GM12878 (cell line): ENCODE measurements at regions not wholly inside any gene's neighbourhood (a gene's known extent, or its start where the extent isn't known, plus 50 kb on each side); places are given as distances from the start of the nearest gene placed in this dataset.

Experiments used
- ATAC-seq: fragments of 200-7000 bp; cut with Tn5 transposase; 3 replicates; pipeline ENCODE4 v1.9.1; 2020; ENCODE audit warnings: mild to moderate bottlenecking, moderate library complexity
- BruUV-seq: library from RNA; stranded (reverse); fragments of 400-500 nt; replicated peaks from 2 replicates; lab custom pipeline; 2021; lab: Mats Ljungman, UMichigan
- CTCF ChIA-PET: fragments of 300-600 bp; sonication (Branson Sonifier 250); formaldehyde crosslinking; extraction: SDS; loops from one replicate; lab custom pipeline; 2021; ENCODE audit warnings: inconsistent platforms; lab: Yijun Ruan, JAX
- POLR2A ChIA-PET: fragments of 350-600 bp; formaldehyde crosslinking; extraction: SDS; loops from one replicate; lab custom pipeline; 2021; ENCODE audit warnings: inconsistent platforms; lab: Charles Lee
- RAD21 ChIA-PET: fragments of 300-600 bp; sonication (Branson Sonifier 250); formaldehyde crosslinking; loops from one replicate; lab custom pipeline; 2023; ENCODE audit warnings: antibody characterized with exemption; ENCODE audit not compliant: unreplicated experiment; lab: Charles Lee
- SMC1A ChIA-PET: fragments of 300-600 bp; sonication (Branson Sonifier 250); formaldehyde crosslinking; loops from one replicate; lab custom pipeline; 2023; ENCODE audit not compliant: unreplicated experiment, uncharacterized antibody; lab: Charles Lee
- DNase-seq: peaks from one replicate; pipeline ENCODE4 v3.0.0-alpha.2; 2011; ENCODE audit warnings: low read depth, low spot score
- FAIRE-seq: peaks from 3 replicates; lab custom pipeline; 2011; peaks lifted over from hg19 to GRCh38; lab: Jason Lieb, UNC
- H2AFZ ChIP-seq: 2 replicates; pipeline ENCODE4 v1.6.0; 2011; ENCODE audit warnings: low read depth, low read length, control low read depth; ENCODE audit not compliant: control insufficient read depth
- H3K27ac ChIP-seq: 2 replicates; pipeline ENCODE4 v1.5.1; 2011; ENCODE audit warnings: control low read depth; ENCODE audit not compliant: control insufficient read depth, insufficient read depth
- H3K27me3 ChIP-seq, 2 experiments: replicated peaks in 1 of 2; 2 replicates each; pipeline versions ENCODE4 v1.6.0 to v1.6.1; 2011; ENCODE audit warnings: low read length in 1 of 2; ENCODE audit not compliant: control insufficient read depth in 2 of 2, insufficient read depth in 2 of 2
- H3K36me3 ChIP-seq, 2 experiments: 2 replicates each; pipeline ENCODE4 v1.5.1; 2011; ENCODE audit warnings: low read length in 1 of 2; ENCODE audit not compliant: control insufficient read depth in 2 of 2, insufficient read depth in 2 of 2
- H3K4me1 ChIP-seq: 2 replicates; pipeline ENCODE4 v1.6.1; 2011; ENCODE audit warnings: mild to moderate bottlenecking, low read length, moderate library complexity, mixed read lengths; ENCODE audit not compliant: control insufficient read depth, insufficient read depth
- H3K4me2 ChIP-seq: 2 replicates; pipeline ENCODE4 v1.6.0; 2011; ENCODE audit warnings: control low read depth; ENCODE audit not compliant: control insufficient read depth, insufficient read depth
- H3K4me3 ChIP-seq: fragments of 200-600 bp; sonication (generic); 2 replicates; pipeline ENCODE4 v1.5.1; 2016
- H3K79me2 ChIP-seq: 2 replicates; pipeline ENCODE4 v1.6.0; 2011; ENCODE audit warnings: low read length; ENCODE audit not compliant: control insufficient read depth, insufficient read depth
- H3K9ac ChIP-seq: 2 replicates; pipeline ENCODE4 v1.8.0; 2011; ENCODE audit warnings: low read length, control low read depth, mixed read lengths; ENCODE audit not compliant: control insufficient read depth, insufficient read depth
- H3K9me3 ChIP-seq: replicated peaks from 3 replicates; pipeline ENCODE4 v1.5.1; 2011; ENCODE audit warnings: mild to moderate bottlenecking, low read length; ENCODE audit not compliant: control insufficient read depth, insufficient read depth
- H4K20me1 ChIP-seq: 2 replicates; pipeline ENCODE4 v1.6.0; 2011; ENCODE audit not compliant: control insufficient read depth, insufficient read depth
- CHD2 ChIP-seq: IDR thresholded peaks from 2 replicates; pipeline ENCODE4 v1.6.1; 2011; ENCODE audit warnings: low read depth, low read length, improper control_type of control experiment, borderline replicate concordance
- CREM ChIP-seq: IDR thresholded peaks from 2 replicates; pipeline ENCODE4 v1.6.1; 2014; ENCODE audit warnings: antibody characterized with exemption, low read depth
- EED ChIP-seq: sonication (generic); IDR thresholded peaks from 2 replicates; pipeline ENCODE4 v1.6.1; 2016; ENCODE audit warnings: antibody characterized with exemption, low read depth
- JUNB ChIP-seq: IDR thresholded peaks from 2 replicates; pipeline ENCODE4 v1.6.1; 2016; ENCODE audit warnings: antibody characterized with exemption, mild to moderate bottlenecking
- NFIC ChIP-seq: IDR thresholded peaks from 2 replicates; pipeline ENCODE4 v1.6.1; 2012; ENCODE audit warnings: low read depth, mild to moderate bottlenecking, inconsistent platforms, low read length, moderate library complexity
- RUNX3 ChIP-seq: IDR thresholded peaks from 2 replicates; pipeline ENCODE4 v1.6.1; 2012; ENCODE audit warnings: low read length, inconsistent platforms
- TBL1XR1 ChIP-seq: IDR thresholded peaks from 2 replicates; pipeline ENCODE4 v1.6.1; 2012; ENCODE audit warnings: low read depth, low read length, improper control_type of control experiment
- YY1 ChIP-seq: IDR thresholded peaks from 2 replicates; pipeline ENCODE4 v1.6.1; 2011; ENCODE audit warnings: low read depth, mild to moderate bottlenecking, low read length
- WGBS: methylation state at CpG from one replicate; pipeline ENCODE4 v1.1.6; 2016; ENCODE audit warnings: low lambda C conversion rate; ENCODE audit not compliant: insufficient replicate concordance, insufficient coverage; ENCODE audit errors: missing lambda C conversion rate; 5-methylcytosine and 5-hydroxymethylcytosine counted together
- in situ Hi-C: fragments of 300-500 bp; cut with MboI; formaldehyde crosslinking; loops from 9 replicates; pipeline ENCODE4 v1.14.3; 2018; ENCODE audit warnings: mixed read lengths
- intact Hi-C: fragments of 100-400 bp; cut with micrococcal nuclease; formaldehyde crosslinking; loops from one replicate; pipeline ENCODE4 v1.14.2; 2022; ENCODE audit not compliant: unreplicated experiment
- TF ChIP-seq, protein P1 (sequence below): fragments of 150-350 bp; IDR thresholded peaks from 2 replicates; pipeline ENCODE4 v1.6.1; 2014; ENCODE audit warnings: mild to moderate bottlenecking, low read depth, low read length
- TF ChIP-seq, protein P2 (sequence below): fragments of 450-650 bp; formaldehyde crosslinking; IDR thresholded peaks from 2 replicates; pipeline ENCODE4 v1.4.0; 2022; ENCODE audit warnings: mild to moderate bottlenecking, moderate library complexity

GRCh38 chr12:116650585-116651087 lies 87.2 kb downstream of the SPRING1 start:
- no TSS peak for BruUV-seq
- WGBS = 65% methylated on average over 6 of the region's 6 CpGs

More at GRCh38 chr12:116650585-116651087, 87.2 kb downstream of the SPRING1 start:
- ATAC-seq (no peak), DNase-seq (no peak), FAIRE-seq (no peak)
- ChIA-PET RAD21 (no interaction called here), SMC1A (no interaction called here), CTCF (no interaction called here), POLR2A (no interaction called here)
- Histone ChIP-seq H2AFZ (no peak overlapping the region), H3K27ac (no peak overlapping the region), H3K27me3 (peaks cover 3 to 5% of the 10 kb centered on the region in 2 experiments; a peak in 3 of 4 replicates), H3K4me3 (no peak overlapping the region), H3K4me1 (no peaks in the 10 kb centered on the region), H3K79me2 (no peaks in the 10 kb centered on the region), H3K9ac (no peak overlapping the region), H4K20me1 (no peaks in the 10 kb centered on the region), H3K9me3 (no peaks in the 10 kb centered on the region; the same call in 2 of the 3 replicates), H3K4me2 (no peak overlapping the region), H3K36me3 (no peaks in the 10 kb centered on the region)
- intact Hi-C loops = no loop called here
- in situ Hi-C loops = no loop called here
- TF ChIP-seq CHD2 (no peak), EED (no peak), JUNB (no peak), NFIC (no peak), TBL1XR1 (no peak), RUNX3 (no peak), CREM (no peak), YY1 (no peak)
- TF ChIP-seq, protein P1, sequence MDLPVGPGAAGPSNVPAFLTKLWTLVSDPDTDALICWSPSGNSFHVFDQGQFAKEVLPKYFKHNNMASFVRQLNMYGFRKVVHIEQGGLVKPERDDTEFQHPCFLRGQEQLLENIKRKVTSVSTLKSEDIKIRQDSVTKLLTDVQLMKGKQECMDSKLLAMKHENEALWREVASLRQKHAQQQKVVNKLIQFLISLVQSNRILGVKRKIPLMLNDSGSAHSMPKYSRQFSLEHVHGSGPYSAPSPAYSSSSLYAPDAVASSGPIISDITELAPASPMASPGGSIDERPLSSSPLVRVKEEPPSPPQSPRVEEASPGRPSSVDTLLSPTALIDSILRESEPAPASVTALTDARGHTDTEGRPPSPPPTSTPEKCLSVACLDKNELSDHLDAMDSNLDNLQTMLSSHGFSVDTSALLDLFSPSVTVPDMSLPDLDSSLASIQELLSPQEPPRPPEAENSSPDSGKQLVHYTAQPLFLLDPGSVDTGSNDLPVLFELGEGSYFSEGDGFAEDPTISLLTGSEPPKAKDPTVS = no peak
- TF ChIP-seq, protein P2, sequence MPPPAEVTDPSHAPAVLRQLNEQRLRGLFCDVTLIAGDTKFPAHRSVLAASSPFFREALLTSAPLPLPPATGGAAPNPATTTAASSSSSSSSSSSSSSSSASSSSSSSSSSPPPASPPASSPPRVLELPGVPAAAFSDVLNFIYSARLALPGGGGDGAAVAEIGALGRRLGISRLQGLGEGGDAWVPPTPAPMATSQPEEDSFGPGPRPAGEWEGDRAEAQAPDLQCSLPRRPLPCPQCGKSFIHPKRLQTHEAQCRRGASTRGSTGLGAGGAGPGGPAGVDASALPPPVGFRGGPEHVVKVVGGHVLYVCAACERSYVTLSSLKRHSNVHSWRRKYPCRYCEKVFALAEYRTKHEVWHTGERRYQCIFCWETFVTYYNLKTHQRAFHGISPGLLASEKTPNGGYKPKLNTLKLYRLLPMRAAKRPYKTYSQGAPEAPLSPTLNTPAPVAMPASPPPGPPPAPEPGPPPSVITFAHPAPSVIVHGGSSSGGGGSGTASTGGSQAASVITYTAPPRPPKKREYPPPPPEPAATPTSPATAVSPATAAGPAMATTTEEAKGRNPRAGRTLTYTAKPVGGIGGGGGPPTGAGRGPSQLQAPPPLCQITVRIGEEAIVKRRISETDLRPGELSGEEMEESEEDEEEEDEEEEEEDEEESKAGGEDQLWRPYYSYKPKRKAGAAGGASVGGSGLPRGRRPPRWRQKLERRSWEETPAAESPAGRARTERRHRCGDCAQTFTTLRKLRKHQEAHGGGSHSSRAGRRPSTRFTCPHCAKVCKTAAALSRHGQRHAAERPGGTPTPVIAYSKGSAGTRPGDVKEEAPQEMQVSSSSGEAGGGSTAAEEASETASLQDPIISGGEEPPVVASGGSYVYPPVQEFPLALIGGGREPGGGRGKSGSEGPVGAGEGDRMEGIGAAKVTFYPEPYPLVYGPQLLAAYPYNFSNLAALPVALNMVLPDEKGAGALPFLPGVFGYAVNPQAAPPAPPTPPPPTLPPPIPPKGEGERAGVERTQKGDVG (CRISPR knock-in tag) = no peak
